ENCODE measurements at regions not wholly inside any gene's neighbourhood (a gene's known extent, or its start where the extent isn't known, plus 50 kb on each side); places are given as distances from the start of the nearest gene placed in this dataset.

GRCh38 chr9:30900706-30901105 is 1483.7 kb upstream of the ACO1 start:
- no peaks in the 10 kb centered on the region for H3K9me3 ChIP-seq
- no peak overlapping the region for H3K27ac ChIP-seq
- H3K27me3 ChIP-seq = no peaks in the 10 kb centered on the region
- 78 to 79% methylated on average over 1 of the region's 1 CpG for WGBS, 2 donors
- no peaks in the 10 kb centered on the region for H3K4me1 ChIP-seq
- no peak overlapping the region for H3K4me3 ChIP-seq
- DNase-seq = no peak
- no peaks in the 10 kb centered on the region for H3K36me3 ChIP-seq
- TF ChIP-seq CTCF (IDR thresholded peaks at IDR 0.05) (no peak), POLR2A (IDR thresholded peaks at IDR 0.05) (no peak)
- intact Hi-C loops (cut with DNase I) = no loop called here

DNA sequence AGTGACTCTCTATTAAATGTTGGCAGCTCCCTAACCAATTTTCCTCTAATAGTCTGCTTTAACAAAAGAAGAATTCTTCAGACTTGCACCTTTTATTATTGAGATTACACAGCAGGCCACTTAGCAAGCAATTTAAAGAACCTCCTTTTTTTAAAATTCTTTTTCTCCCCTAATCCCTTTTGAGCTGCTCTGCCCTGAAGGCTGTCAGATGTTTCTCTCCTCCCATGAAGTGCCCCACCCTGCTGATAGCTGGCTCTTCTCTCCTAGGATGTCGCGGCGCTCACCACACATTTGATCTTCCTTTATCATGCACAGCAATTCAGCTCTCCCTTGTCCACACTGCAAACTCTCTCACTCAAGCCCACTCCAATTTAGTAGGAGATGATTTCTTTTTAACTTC is 1471.1 kb upstream of the ACO1 start:
- Histone ChIP-seq H3K9me3 (no peaks in the 10 kb centered on the region), H3K4me3 (no peak overlapping the region), H3K36me3 (no peaks in the 10 kb centered on the region), H3K4me1 (no peaks in the 10 kb centered on the region), H3K27me3 (no peaks in the 10 kb centered on the region), H3K27ac (no peak overlapping the region)
- TF ChIP-seq CTCF (IDR thresholded peaks at IDR 0.05) (no peak), POLR2A (IDR thresholded peaks at IDR 0.05) (no peak)
- intact Hi-C loops (cut with DNase I) = no loop called here
- no peak for DNase-seq
- WGBS, 2 donors = 30 to 35% methylated on average over 3 of the region's 3 CpGs

GRCh38 chr9:30915451-30915850 is 1469.0 kb upstream of the ACO1 start:
- no peak overlapping the region for H3K27ac ChIP-seq
- TF ChIP-seq CTCF (IDR thresholded peaks at IDR 0.05) = no peak
- TF ChIP-seq POLR2A (IDR thresholded peaks at IDR 0.05) = no peak
- DNase-seq = no peak
- intact Hi-C loops (cut with DNase I) = no loop called here
- H3K27me3 ChIP-seq = no peaks in the 10 kb centered on the region
- H3K4me3 ChIP-seq = no peak overlapping the region
- WGBS, 2 donors = 76% methylated on average over 4 of the region's 4 CpGs
- H3K36me3 ChIP-seq = no peaks in the 10 kb centered on the region
- H3K4me1 ChIP-seq = no peaks in the 10 kb centered on the region
- H3K9me3 ChIP-seq = no peaks in the 10 kb centered on the region

DNA sequence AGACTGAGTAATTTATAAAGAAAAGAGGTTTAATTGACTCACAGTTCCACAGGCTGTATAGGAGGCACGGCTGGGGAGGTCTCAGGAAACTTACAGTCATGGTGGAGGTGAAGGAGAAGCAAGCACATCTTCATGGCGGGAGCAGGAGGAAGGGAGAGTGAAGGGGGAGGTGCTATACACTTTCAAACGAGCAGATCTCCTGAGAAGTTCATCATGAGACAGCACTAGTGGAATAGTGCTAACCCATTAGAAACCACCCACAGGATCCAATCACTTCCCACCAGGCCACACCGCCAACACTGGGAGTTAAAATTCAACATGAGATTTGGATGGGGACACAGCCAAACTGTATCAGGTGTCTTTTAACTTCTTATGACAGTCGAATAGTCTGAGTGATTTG is 1459.3 kb upstream of the ACO1 start:
- WGBS, 2 donors = 57% methylated on average over 3 to 5 of the region's 5 CpGs
- no peaks in the 10 kb centered on the region for H3K27me3 ChIP-seq
- TF ChIP-seq CTCF (IDR thresholded peaks at IDR 0.05) = no peak
- no peak for TF ChIP-seq POLR2A (IDR thresholded peaks at IDR 0.05)

GRCh38 chr9:30925635-30926034 is 1458.8 kb upstream of the ACO1 start:
- no peaks in the 10 kb centered on the region for H3K9me3 ChIP-seq
- no peak overlapping the region for H3K27ac ChIP-seq
- no peak for DNase-seq
- H3K27me3 ChIP-seq = no peaks in the 10 kb centered on the region
- no peaks in the 10 kb centered on the region for H3K36me3 ChIP-seq
- TF ChIP-seq CTCF (IDR thresholded peaks at IDR 0.05) = no peak
- TF ChIP-seq POLR2A (IDR thresholded peaks at IDR 0.05) = no peak
- 76 to 85% methylated on average over 2 of the region's 2 CpGs for WGBS, 2 donors
- no peak overlapping the region for H3K4me3 ChIP-seq
- H3K4me1 ChIP-seq = no peaks in the 10 kb centered on the region
- intact Hi-C loops (cut with DNase I) = no loop called here

More for the DNA sequence above, 1459.3 kb upstream of the ACO1 start:
- no peak overlapping the region for H3K4me3 ChIP-seq
- DNase-seq = no peak
- no peak overlapping the region for H3K27ac ChIP-seq
- H3K4me1 ChIP-seq = no peaks in the 10 kb centered on the region
- H3K36me3 ChIP-seq = no peaks in the 10 kb centered on the region
- intact Hi-C loops (cut with DNase I) = no loop called here
- no peaks in the 10 kb centered on the region for H3K9me3 ChIP-seq
